ENCODE measurements at regions not wholly inside any gene's neighbourhood (a gene's known extent, or its start where the extent isn't known, plus 50 kb on each side); places are given as distances from the start of the nearest gene placed in this dataset.

- TF ChIP-seq RAD21 (IDR thresholded peaks at IDR 0.05; ENCODE audit: low read length) (no peak), EZH2phosphoT487 (IDR thresholded peaks at IDR 0.05; ENCODE audit: borderline replicate concordance, low read depth) (no peak), CHD2 (IDR thresholded peaks at IDR 0.05; ENCODE audit: low read length, partially characterized antibody) (no peak), ELF1 (IDR thresholded peaks at IDR 0.05) (no peak), JUND (IDR thresholded peaks at IDR 0.05) (no peak), USF1 (IDR thresholded peaks at IDR 0.05; ENCODE audit: borderline replicate concordance, low read depth) (no peak), SIN3A (IDR thresholded peaks at IDR 0.05; ENCODE audit: borderline replicate concordance, low read depth, low read length) (no peak), TAF1 (IDR thresholded peaks at IDR 0.05; ENCODE audit: borderline replicate concordance, low read depth, low read length) (no peak), RFX5 (IDR thresholded peaks at IDR 0.05; ENCODE audit: low read length) (no peak), SMC3 (IDR thresholded peaks at IDR 0.05; ENCODE audit: low read depth, low read length) (no peak), POLR2AphosphoS5 (IDR thresholded peaks at IDR 0.05; ENCODE audit: low read depth, low read length) (no peak), YY1 (IDR thresholded peaks at IDR 0.05; ENCODE audit: low read depth) (no peak), FOXM1 (IDR thresholded peaks at IDR 0.05; ENCODE audit: low read depth) (no peak)
- TF ChIP-seq, protein P1, sequence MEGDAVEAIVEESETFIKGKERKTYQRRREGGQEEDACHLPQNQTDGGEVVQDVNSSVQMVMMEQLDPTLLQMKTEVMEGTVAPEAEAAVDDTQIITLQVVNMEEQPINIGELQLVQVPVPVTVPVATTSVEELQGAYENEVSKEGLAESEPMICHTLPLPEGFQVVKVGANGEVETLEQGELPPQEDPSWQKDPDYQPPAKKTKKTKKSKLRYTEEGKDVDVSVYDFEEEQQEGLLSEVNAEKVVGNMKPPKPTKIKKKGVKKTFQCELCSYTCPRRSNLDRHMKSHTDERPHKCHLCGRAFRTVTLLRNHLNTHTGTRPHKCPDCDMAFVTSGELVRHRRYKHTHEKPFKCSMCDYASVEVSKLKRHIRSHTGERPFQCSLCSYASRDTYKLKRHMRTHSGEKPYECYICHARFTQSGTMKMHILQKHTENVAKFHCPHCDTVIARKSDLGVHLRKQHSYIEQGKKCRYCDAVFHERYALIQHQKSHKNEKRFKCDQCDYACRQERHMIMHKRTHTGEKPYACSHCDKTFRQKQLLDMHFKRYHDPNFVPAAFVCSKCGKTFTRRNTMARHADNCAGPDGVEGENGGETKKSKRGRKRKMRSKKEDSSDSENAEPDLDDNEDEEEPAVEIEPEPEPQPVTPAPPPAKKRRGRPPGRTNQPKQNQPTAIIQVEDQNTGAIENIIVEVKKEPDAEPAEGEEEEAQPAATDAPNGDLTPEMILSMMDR (IDR thresholded peaks at IDR 0.05), result no peak
These were observed 75.9 kb upstream of the C14orf180 start for GRCh38 chr14:104503691-104504090.

Data from SK-N-SH (cell line).